Caco-2 (cell line): ENCODE measurements at regions not wholly inside any gene's neighbourhood (a gene's known extent, or its start where the extent isn't known, plus 50 kb on each side); places are given as distances from the start of the nearest gene placed in this dataset.

ENCODE experiments used
- BruUV-seq: library from RNA; stranded (reverse); fragments of 400-500 nt; replicated peaks from 2 replicates; lab custom pipeline; 2021; lab: Mats Ljungman, UMichigan
- CTCF ChIA-PET: fragments of 300-600 bp; sonication (Branson Sonifier 250); formaldehyde crosslinking; loops from one replicate; lab custom pipeline; 2022; ENCODE audit warnings: antibody characterized with exemption; lab: Charles Lee
- POLR2A ChIA-PET: fragments of 300-600 bp; sonication (Branson Sonifier 250); formaldehyde crosslinking; loops from one replicate; lab custom pipeline; 2022; ENCODE audit warnings: antibody characterized with exemption; lab: Charles Lee
- DNase-seq, 2 experiments: peaks; one replicate each; pipeline versions ENCODE4 v3.0.0 to v3.0.0-alpha.2; 2020 to 2022
- H3K27me3 ChIP-seq: replicated peaks from 2 replicates; pipeline ENCODE4 v1.6.0; 2011; ENCODE audit warnings: low read length; ENCODE audit not compliant: control insufficient read depth, insufficient read depth
- H3K36me3 ChIP-seq: 2 replicates; pipeline ENCODE4 v1.5.1; 2011; ENCODE audit warnings: low read length; ENCODE audit not compliant: control insufficient read depth, insufficient read depth
- H3K4me1 ChIP-seq: fragments of 250-450 bp; sonication (Bioruptor Pico); 2 replicates; pipeline ENCODE4 v1.5.1; 2020; ENCODE audit warnings: mild to moderate bottlenecking
- H3K4me3 ChIP-seq: 2 replicates; pipeline ENCODE4 v1.5.1; 2011; ENCODE audit warnings: low read depth, mild to moderate bottlenecking, control low read depth, low read length
- H3K9me3 ChIP-seq: fragments of 250-450 bp; sonication (Bioruptor Pico); 2 replicates; pipeline ENCODE4 v1.5.1; 2020; ENCODE audit warnings: mild to moderate bottlenecking, moderate library complexity
- H3K27ac Mint-ChIP-seq: one replicate; pipeline ENCODE4 v1.8.0; 2022; ENCODE audit warnings: mixed read lengths; ENCODE audit not compliant: unreplicated experiment
- H3K27me3 Mint-ChIP-seq: one replicate; pipeline ENCODE4 v1.8.0; 2022; ENCODE audit warnings: mixed read lengths; ENCODE audit not compliant: insufficient read depth, unreplicated experiment
- H3K36me3 Mint-ChIP-seq: one replicate; pipeline ENCODE4 v1.8.0; 2022; ENCODE audit warnings: mild to moderate bottlenecking, mixed read lengths; ENCODE audit not compliant: insufficient read depth, unreplicated experiment
- H3K4me1 Mint-ChIP-seq: one replicate; pipeline ENCODE4 v1.8.0; 2022; ENCODE audit warnings: low read depth, mixed read lengths; ENCODE audit not compliant: unreplicated experiment
- H3K4me3 Mint-ChIP-seq: one replicate; pipeline ENCODE4 v1.8.0; 2022; ENCODE audit warnings: mild to moderate bottlenecking, moderate library complexity, mixed read lengths; ENCODE audit not compliant: unreplicated experiment
- H3K9me3 Mint-ChIP-seq: one replicate; pipeline ENCODE4 v1.8.0; 2022; ENCODE audit warnings: mixed read lengths; ENCODE audit not compliant: unreplicated experiment
- CTCF ChIP-seq, 2 experiments: fragments of 200-600 bp in 1 of 2; IDR thresholded peaks; 1 replicate in 1 of 2; 2 replicates in 1 of 2; pipeline versions ENCODE4 v1.5.1 to v1.8.0; 2011 to 2022; ENCODE audit warnings: antibody characterized with exemption in 1 of 2, control low read depth in 1 of 2, inconsistent platforms in 1 of 2, low read depth in 1 of 2, low read length in 1 of 2, mild to moderate bottlenecking in 1 of 2, moderate library complexity in 1 of 2; ENCODE audit not compliant: insufficient read depth in 1 of 2, severe bottlenecking in 1 of 2, unreplicated experiment in 1 of 2
- intact Hi-C: fragments of 100-400 bp; cut with micrococcal nuclease; formaldehyde crosslinking; loops from one replicate; pipeline ENCODE4 v1.10.0; 2022; ENCODE audit not compliant: unreplicated experiment

GRCh38 chr9:80218328-80218727, 646.6 kb downstream of the TLE4 start:
- ChIA-PET POLR2A (no interaction called here), CTCF (no interaction called here)
- Histone ChIP-seq H3K36me3 (no peaks in the 10 kb centered on the region), H3K9me3 (no peaks in the 10 kb centered on the region), H3K4me1 (no peaks in the 10 kb centered on the region), H3K27me3 (no peaks in the 10 kb centered on the region), H3K4me3 (no peak overlapping the region)
- TF ChIP-seq CTCF (IDR thresholded peaks at IDR 0.05; ENCODE audit: insufficient read depth in 1 of 2, low read depth in 1 of 2, low read length in 1 of 2, severe bottlenecking in 1 of 2, unreplicated experiment in 1 of 2), result no peak
- Mint-ChIP-seq H3K4me1 (no peaks in the 10 kb centered on the region), H3K27ac (no peak overlapping the region), H3K27me3 (no peaks in the 10 kb centered on the region), H3K36me3 (no peaks in the 10 kb centered on the region), H3K9me3 (no peaks in the 10 kb centered on the region), H3K4me3 (no peak overlapping the region)
- no peak for DNase-seq
- intact Hi-C loops, result no loop called here
- no TSS peak for BruUV-seq

GRCh38 chr9:80213613-80214012, 641.8 kb downstream of the TLE4 start:
- CTCF ChIA-PET, result no interaction called here
- Histone ChIP-seq H3K36me3 (no peaks in the 10 kb centered on the region), H3K4me1 (no peaks in the 10 kb centered on the region), H3K4me3 (no peak overlapping the region), H3K9me3 (no peaks in the 10 kb centered on the region), H3K27me3 (no peaks in the 10 kb centered on the region)
- no peaks in the 10 kb centered on the region for H3K27me3 Mint-ChIP-seq
- intact Hi-C loops, result no loop called here
- no peak for DNase-seq
- H3K36me3 Mint-ChIP-seq, result no peaks in the 10 kb centered on the region
- no TSS peak for BruUV-seq
- H3K27ac Mint-ChIP-seq, result no peak overlapping the region
- H3K4me1 Mint-ChIP-seq, result no peaks in the 10 kb centered on the region
- no peaks in the 10 kb centered on the region for H3K9me3 Mint-ChIP-seq
- TF ChIP-seq CTCF (IDR thresholded peaks at IDR 0.05; ENCODE audit: insufficient read depth in 1 of 2, low read depth in 1 of 2, low read length in 1 of 2, severe bottlenecking in 1 of 2, unreplicated experiment in 1 of 2), result no peak
- POLR2A ChIA-PET, result no interaction called here
- no peak overlapping the region for H3K4me3 Mint-ChIP-seq

GRCh38 chr9:80208696-80209095, 636.9 kb downstream of the TLE4 start:
- no TSS peak for BruUV-seq
- Histone ChIP-seq H3K4me1 (no peaks in the 10 kb centered on the region), H3K9me3 (no peaks in the 10 kb centered on the region), H3K27me3 (no peaks in the 10 kb centered on the region), H3K36me3 (no peaks in the 10 kb centered on the region), H3K4me3 (no peak overlapping the region)
- Mint-ChIP-seq H3K4me1 (no peaks in the 10 kb centered on the region), H3K4me3 (no peak overlapping the region), H3K27me3 (no peaks in the 10 kb centered on the region), H3K9me3 (no peaks in the 10 kb centered on the region), H3K36me3 (no peaks in the 10 kb centered on the region), H3K27ac (no peak overlapping the region)
- DNase-seq, result no peak
- POLR2A ChIA-PET, result no interaction called here
- no peak for TF ChIP-seq CTCF (IDR thresholded peaks at IDR 0.05; ENCODE audit: insufficient read depth in 1 of 2, low read depth in 1 of 2, low read length in 1 of 2, severe bottlenecking in 1 of 2, unreplicated experiment in 1 of 2)
- CTCF ChIA-PET, result no interaction called here
- intact Hi-C loops, result no loop called here
